Endothelial cell of umbilical vein (primary cell): ENCODE measurements at regions not wholly inside any gene's neighbourhood (a gene's known extent, or its start where the extent isn't known, plus 50 kb on each side); places are given as distances from the start of the nearest gene placed in this dataset.

ENCODE experiments used
- BruUV-seq: library from RNA; stranded (reverse); fragments of 400-500 nt; replicated peaks from 2 replicates; lab custom pipeline; 2021; lab: Mats Ljungman, UMichigan
- CTCF ChIA-PET: fragments of 300-600, 350-600 bp; sonication (Branson Sonifier 250); formaldehyde crosslinking; loops from one replicate; lab custom pipeline; 2021; ENCODE audit warnings: antibody characterized with exemption, inconsistent platforms; lab: Charles Lee
- POLR2A ChIA-PET: fragments of 300-600, 350-600 bp; sonication (Branson Sonifier 250); formaldehyde crosslinking; loops from one replicate; lab custom pipeline; 2021; ENCODE audit warnings: antibody characterized with exemption, inconsistent platforms; lab: Charles Lee
- DNase-seq: peaks from one replicate; pipeline ENCODE4 v3.0.0-alpha.2; 2011; ENCODE audit warnings: low read depth, low spot score
- FAIRE-seq: peaks from 2 replicates; lab custom pipeline; 2011; peaks lifted over from hg19 to GRCh38; lab: Jason Lieb, UNC
- H2AFZ ChIP-seq: 2 replicates; pipeline ENCODE4 v1.6.0; 2012; ENCODE audit warnings: low read depth, low read length, control low read depth, inconsistent platforms
- H3K27ac ChIP-seq: 2 replicates; pipeline ENCODE4 v1.5.1; 2011; ENCODE audit warnings: low read depth, mild to moderate bottlenecking, control low read depth, low read length, moderate library complexity; ENCODE audit not compliant: insufficient read depth
- H3K27me3 ChIP-seq, 2 experiments: 2 replicates each; pipeline versions ENCODE4 v1.6.0 to v1.6.1; 2011; ENCODE audit warnings: low read length in 2 of 2, mixed read lengths in 1 of 2; ENCODE audit not compliant: control insufficient read depth in 2 of 2, insufficient read depth in 2 of 2
- H3K36me3 ChIP-seq, 2 experiments: 2 replicates in 1 of 2; 3 replicates in 1 of 2; pipeline ENCODE4 v1.5.1; 2011; ENCODE audit warnings: low read length in 2 of 2, mild to moderate bottlenecking in 1 of 2, moderate library complexity in 1 of 2; ENCODE audit not compliant: control insufficient read depth in 2 of 2, insufficient read depth in 2 of 2; ENCODE audit errors: extremely low read depth in 1 of 2
- H3K4me1 ChIP-seq: 3 replicates; pipeline ENCODE4 v1.5.1; 2011; ENCODE audit warnings: mild to moderate bottlenecking, low read length; ENCODE audit not compliant: control insufficient read depth, insufficient read depth; ENCODE audit errors: extremely low read depth
- H3K4me2 ChIP-seq: 2 replicates; pipeline ENCODE4 v1.6.1; 2011; ENCODE audit warnings: low read length, control low read depth, mixed read lengths; ENCODE audit not compliant: insufficient read depth
- H3K4me3 ChIP-seq, 3 experiments: fragments of 200-600 bp in 1 of 3; sonication (generic), shearing (Covaris generic) in 1 of 3; replicated peaks in 1 of 3; 2 replicates each; pipeline ENCODE4 v1.5.1; 2011 to 2016; ENCODE audit warnings: control low read depth in 3 of 3, low read length in 3 of 3, mild to moderate bottlenecking in 2 of 3, inconsistent platforms in 1 of 3, low read depth in 1 of 3, moderate library complexity in 1 of 3; ENCODE audit not compliant: insufficient read depth in 1 of 3
- H3K79me2 ChIP-seq: 2 replicates; pipeline ENCODE4 v1.6.0; 2012; ENCODE audit warnings: low read length, inconsistent platforms; ENCODE audit not compliant: control insufficient read depth, insufficient read depth
- H3K9ac ChIP-seq: replicated peaks from 2 replicates; pipeline ENCODE3; 2011; ENCODE audit warnings: low read length, control low read depth; ENCODE audit not compliant: insufficient read depth; ENCODE audit errors: extremely low read depth
- H3K9me1 ChIP-seq: replicated peaks from 3 replicates; pipeline ENCODE4 v1.6.0; 2011; ENCODE audit warnings: mild to moderate bottlenecking, low read length; ENCODE audit not compliant: control insufficient read depth, insufficient read depth; ENCODE audit errors: extremely low read depth
- H3K9me3 ChIP-seq: replicated peaks from 2 replicates; pipeline ENCODE4 v1.5.1; 2012; ENCODE audit warnings: low read length, inconsistent platforms; ENCODE audit not compliant: control insufficient read depth, insufficient read depth
- H4K20me1 ChIP-seq: replicated peaks from 2 replicates; pipeline ENCODE3; 2011; ENCODE audit warnings: mild to moderate bottlenecking, low read length; ENCODE audit not compliant: control insufficient read depth, insufficient read depth; ENCODE audit errors: extremely low read depth
- CTCF ChIP-seq, 2 donors: IDR thresholded peaks; 1 replicate in 1 of 2; 2 replicates in 1 of 2; pipeline ENCODE4 v1.5.1; 2011; ENCODE audit warnings: low read length in 2 of 2, mild to moderate bottlenecking in 2 of 2, moderate library complexity in 2 of 2, control low read depth in 1 of 2, inconsistent platforms in 1 of 2, low read depth in 1 of 2; ENCODE audit not compliant: insufficient read depth in 1 of 2; ENCODE audit errors: extremely low read depth in 1 of 2
- EZH2 ChIP-seq: IDR thresholded peaks from 2 replicates; pipeline ENCODE4 v1.6.1; 2012; ENCODE audit warnings: borderline replicate concordance, low read depth, mild to moderate bottlenecking, moderate library complexity, low read length, inconsistent platforms; ENCODE audit not compliant: severe bottlenecking
- FOS ChIP-seq: IDR thresholded peaks from 2 replicates; pipeline ENCODE4 v1.6.1; 2011; ENCODE audit warnings: mild to moderate bottlenecking, low read length, moderate library complexity, borderline replicate concordance; ENCODE audit not compliant: insufficient read depth
- GATA2 ChIP-seq: IDR thresholded peaks from 2 replicates; pipeline ENCODE4 v1.7.0; 2011; ENCODE audit warnings: low read depth, mild to moderate bottlenecking, moderate library complexity, mixed read lengths, low read length; ENCODE audit not compliant: insufficient read length, insufficient read depth
- JUN ChIP-seq: IDR thresholded peaks from 2 replicates; pipeline ENCODE4 v1.6.1; 2011; ENCODE audit warnings: borderline replicate concordance, low read depth; ENCODE audit not compliant: insufficient read length, insufficient read depth
- MAX ChIP-seq: IDR thresholded peaks from 2 replicates; pipeline ENCODE4 v1.6.1; 2011; ENCODE audit not compliant: insufficient read depth, insufficient read length
- MYC ChIP-seq: IDR thresholded peaks from one replicate; pipeline ENCODE4 v1.6.1; 2011; ENCODE audit warnings: mild to moderate bottlenecking, low read depth, low read length
- POLR2A ChIP-seq: IDR thresholded peaks from 2 replicates; pipeline ENCODE4 v1.6.1; 2012; ENCODE audit warnings: low read depth, mild to moderate bottlenecking, control low read depth, low read length
- POLR2AphosphoS5 ChIP-seq: IDR thresholded peaks from 2 replicates; pipeline ENCODE4 v1.6.1; 2012; ENCODE audit warnings: low read depth, mild to moderate bottlenecking, control low read depth, low read length, moderate library complexity; ENCODE audit not compliant: insufficient read depth
- dilution Hi-C: fragments of 300-500 bp; cut with MboI; formaldehyde crosslinking; loops from one replicate; pipeline ENCODE4 v1.15.0; 2019; ENCODE audit warnings: low sequenced_read_pairs; ENCODE audit not compliant: extremely low pct_ligation_motif_present
- intact Hi-C: fragments of 100-400 bp; cut with micrococcal nuclease; formaldehyde crosslinking; loops from one replicate; pipeline ENCODE4 v1.10.0; 2022

- BruUV-seq: no TSS peak
- H3K27me3 ChIP-seq: peaks cover 6 to 9% of the 10 kb centered on the region in 2 experiments
- no peak overlapping the region for H3K4me2 ChIP-seq
- no peaks in the 10 kb centered on the region for H3K4me1 ChIP-seq
- ChIA-PET POLR2A (no interaction called here), CTCF (interaction anchor here (1.4 kb wide), 1 partner anchor 14 kb away, joined by 5 read pairs; no protein-coding TSS in a partner anchor)
- FAIRE-seq (no peak), DNase-seq (no peak)
- dilution Hi-C loops: no loop called here
- no peaks in the 10 kb centered on the region for H3K9me1 ChIP-seq
- H3K27ac ChIP-seq: no peak overlapping the region
- intact Hi-C loops: no loop called here
- H4K20me1 ChIP-seq: no peaks in the 10 kb centered on the region
- H3K9ac ChIP-seq: no peak overlapping the region
- no peak overlapping the region for H3K4me3 ChIP-seq
- H2AFZ ChIP-seq: no peak overlapping the region
- TF ChIP-seq EZH2 (no peak), MYC (no peak), FOS (no peak), GATA2 (no peak)
- no peaks in the 10 kb centered on the region for H3K9me3 ChIP-seq
- H3K79me2 ChIP-seq: no peaks in the 10 kb centered on the region
- no peaks in the 10 kb centered on the region for H3K36me3 ChIP-seq
Measured at GRCh38 chr5:82480331-82480730, 202.2 kb upstream of the RPS23 start.

GRCh38 chr5:82476155-82476554, 198.0 kb upstream of the RPS23 start:
- dilution Hi-C loops (no loop called here), intact Hi-C loops (no loop called here)
- no peaks in the 10 kb centered on the region for H3K9me1 ChIP-seq
- no peak overlapping the region for H3K4me3 ChIP-seq
- no peak overlapping the region for H3K4me2 ChIP-seq
- ChIA-PET POLR2A (no interaction called here), CTCF (no interaction called here)
- no peak overlapping the region for H3K27ac ChIP-seq
- no peak for TF ChIP-seq POLR2AphosphoS5
- no peak for TF ChIP-seq MAX
- TF ChIP-seq JUN: no peak
- no peak for TF ChIP-seq EZH2
- no peak for TF ChIP-seq MYC
- TF ChIP-seq POLR2A: no peak
- TF ChIP-seq CTCF (IDR thresholded peaks at IDR 0.05; ENCODE audit: extremely low read depth in 1 of 2, insufficient read depth in 1 of 2, low read depth in 1 of 2, low read length in 2 of 2): no peak
- TF ChIP-seq FOS: no peak
- no peak for TF ChIP-seq GATA2
- H3K9me3 ChIP-seq: no peaks in the 10 kb centered on the region
- no peak overlapping the region for H2AFZ ChIP-seq
- no peaks in the 10 kb centered on the region for H3K36me3 ChIP-seq
- no peak overlapping the region for H3K9ac ChIP-seq
- H3K79me2 ChIP-seq: no peaks in the 10 kb centered on the region
- H3K4me1 ChIP-seq: no peaks in the 10 kb centered on the region
- H4K20me1 ChIP-seq: no peaks in the 10 kb centered on the region
- no TSS peak for BruUV-seq
- no peak for DNase-seq
- peaks cover 3 to 5% of the 10 kb centered on the region in 2 experiments for H3K27me3 ChIP-seq
- FAIRE-seq: no peak
